PFSK-1 (cell line): ENCODE measurements at regions not wholly inside any gene's neighbourhood (a gene's known extent, or its start where the extent isn't known, plus 50 kb on each side); places are given as distances from the start of the nearest gene placed in this dataset.
A peak's percentile ranks its signal among the peaks of the same experiment; 100 is the strongest.

ENCODE experiments used
- FOXP2 ChIP-seq: optimal IDR thresholded peaks from 2 replicates; pipeline ENCODE3; 2011; ENCODE audit warnings: borderline replicate concordance, control low read depth, inconsistent platforms; ENCODE audit not compliant: insufficient read depth; ENCODE audit errors: extremely low read length, extremely low read depth
- POLR2AphosphoS5 ChIP-seq: IDR thresholded peaks from 2 replicates; pipeline ENCODE4 v1.6.1; 2012; ENCODE audit warnings: low read depth, mild to moderate bottlenecking, control low read depth, low read length, moderate library complexity
- SIN3A ChIP-seq: IDR thresholded peaks from 2 replicates; pipeline ENCODE4 v1.6.1; 2012; ENCODE audit warnings: mild to moderate bottlenecking, low read length, moderate library complexity, borderline replicate concordance; ENCODE audit not compliant: insufficient read depth
- TAF1 ChIP-seq: IDR thresholded peaks from 2 replicates; pipeline ENCODE4 v1.6.1; 2012; ENCODE audit warnings: low read length, control low read depth, borderline replicate concordance; ENCODE audit not compliant: insufficient read depth
- TF ChIP-seq, protein P1 (sequence below), 2 experiments: IDR thresholded peaks; 2 replicates each; pipeline versions ENCODE4 v1.6.1 to v1.8.0; 2011 to 2012; ENCODE audit warnings: low read depth in 2 of 2, low read length in 2 of 2, control low read depth in 1 of 2, inconsistent platforms in 1 of 2, mild to moderate bottlenecking in 1 of 2, moderate library complexity in 1 of 2; ENCODE audit not compliant: insufficient read depth in 1 of 2

GRCh38 chr1:3984586-3984985, 84.5 kb upstream of the C1orf174 start:
- TF ChIP-seq SIN3A (no peak), FOXP2 (no peak)
- TF ChIP-seq, protein P1, sequence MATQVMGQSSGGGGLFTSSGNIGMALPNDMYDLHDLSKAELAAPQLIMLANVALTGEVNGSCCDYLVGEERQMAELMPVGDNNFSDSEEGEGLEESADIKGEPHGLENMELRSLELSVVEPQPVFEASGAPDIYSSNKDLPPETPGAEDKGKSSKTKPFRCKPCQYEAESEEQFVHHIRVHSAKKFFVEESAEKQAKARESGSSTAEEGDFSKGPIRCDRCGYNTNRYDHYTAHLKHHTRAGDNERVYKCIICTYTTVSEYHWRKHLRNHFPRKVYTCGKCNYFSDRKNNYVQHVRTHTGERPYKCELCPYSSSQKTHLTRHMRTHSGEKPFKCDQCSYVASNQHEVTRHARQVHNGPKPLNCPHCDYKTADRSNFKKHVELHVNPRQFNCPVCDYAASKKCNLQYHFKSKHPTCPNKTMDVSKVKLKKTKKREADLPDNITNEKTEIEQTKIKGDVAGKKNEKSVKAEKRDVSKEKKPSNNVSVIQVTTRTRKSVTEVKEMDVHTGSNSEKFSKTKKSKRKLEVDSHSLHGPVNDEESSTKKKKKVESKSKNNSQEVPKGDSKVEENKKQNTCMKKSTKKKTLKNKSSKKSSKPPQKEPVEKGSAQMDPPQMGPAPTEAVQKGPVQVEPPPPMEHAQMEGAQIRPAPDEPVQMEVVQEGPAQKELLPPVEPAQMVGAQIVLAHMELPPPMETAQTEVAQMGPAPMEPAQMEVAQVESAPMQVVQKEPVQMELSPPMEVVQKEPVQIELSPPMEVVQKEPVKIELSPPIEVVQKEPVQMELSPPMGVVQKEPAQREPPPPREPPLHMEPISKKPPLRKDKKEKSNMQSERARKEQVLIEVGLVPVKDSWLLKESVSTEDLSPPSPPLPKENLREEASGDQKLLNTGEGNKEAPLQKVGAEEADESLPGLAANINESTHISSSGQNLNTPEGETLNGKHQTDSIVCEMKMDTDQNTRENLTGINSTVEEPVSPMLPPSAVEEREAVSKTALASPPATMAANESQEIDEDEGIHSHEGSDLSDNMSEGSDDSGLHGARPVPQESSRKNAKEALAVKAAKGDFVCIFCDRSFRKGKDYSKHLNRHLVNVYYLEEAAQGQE (IDR thresholded peaks at IDR 0.05; ENCODE audit: insufficient read depth in 1 of 2, low read depth in 2 of 2, low read length in 2 of 2), result no peak

DNA sequence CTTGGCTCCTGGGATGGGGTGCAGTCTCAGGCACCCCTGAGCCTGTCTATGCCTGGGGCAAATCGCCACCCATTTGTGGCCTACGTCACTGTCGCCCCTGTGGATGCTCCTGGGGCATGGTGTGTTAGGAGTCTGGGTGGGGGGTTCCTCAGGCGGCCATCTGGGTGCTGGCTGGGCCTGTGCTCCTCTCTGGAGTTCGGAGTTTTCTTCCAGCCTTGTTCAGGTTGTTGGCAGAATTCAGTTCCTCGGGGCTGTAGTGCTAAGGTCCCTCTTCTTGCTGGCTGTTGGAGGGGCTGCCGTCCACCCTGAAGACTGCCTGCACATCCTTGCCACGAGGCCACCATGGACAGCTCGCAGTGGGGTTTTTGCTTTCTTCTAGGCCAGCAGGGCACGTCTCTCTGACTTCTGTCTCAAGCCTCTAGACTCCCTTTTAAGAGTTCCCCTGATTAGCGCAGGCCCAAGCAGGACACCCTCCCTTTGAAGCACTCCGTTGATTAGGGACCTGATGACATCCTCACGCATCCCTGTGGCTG, 86.7 kb upstream of the C1orf174 start:
- TF ChIP-seq, protein P1 (IDR thresholded peaks at IDR 0.05; ENCODE audit: insufficient read depth in 1 of 2, low read depth in 2 of 2, low read length in 2 of 2), result peak in 1 of 2 experiments; percentile 55; a peak in 1 of 4 replicates
- TF ChIP-seq FOXP2 (no peak), TAF1 (no peak), POLR2AphosphoS5 (no peak), SIN3A (no peak)

DNA sequence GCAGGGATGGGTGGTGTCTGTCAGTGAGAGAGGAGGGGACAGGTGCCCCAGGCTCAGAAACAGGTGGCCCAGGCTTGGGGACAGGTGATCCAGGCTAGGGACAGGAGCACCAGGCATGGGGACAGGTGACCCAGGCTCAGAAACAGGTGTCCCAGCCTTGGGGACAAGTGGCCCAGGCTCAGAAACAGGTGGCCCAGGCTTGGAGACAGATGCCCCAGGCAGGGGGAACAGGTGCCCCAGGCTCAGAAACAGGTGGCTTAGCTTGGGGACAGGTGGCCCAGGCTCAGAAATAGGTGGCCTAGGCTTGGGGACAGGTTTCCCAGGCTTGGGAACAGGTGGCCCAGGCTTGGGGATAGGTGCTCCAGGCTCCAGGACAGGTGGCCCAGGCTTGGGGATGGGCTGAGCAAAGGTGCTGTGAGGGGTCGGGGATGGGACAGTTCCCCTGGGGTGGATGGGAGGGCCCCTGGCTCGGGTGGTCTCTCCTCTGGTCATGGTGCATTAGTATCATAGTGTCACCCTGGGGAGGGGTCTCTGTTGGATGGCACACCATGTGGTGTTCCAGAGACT, 87.7 kb upstream of the C1orf174 start:
- TF ChIP-seq FOXP2 (no peak), SIN3A (no peak), POLR2AphosphoS5 (no peak), TAF1 (no peak)
- TF ChIP-seq, protein P1 (IDR thresholded peaks at IDR 0.05; ENCODE audit: insufficient read depth in 1 of 2, low read depth in 2 of 2, low read length in 2 of 2), result no peak

DNA sequence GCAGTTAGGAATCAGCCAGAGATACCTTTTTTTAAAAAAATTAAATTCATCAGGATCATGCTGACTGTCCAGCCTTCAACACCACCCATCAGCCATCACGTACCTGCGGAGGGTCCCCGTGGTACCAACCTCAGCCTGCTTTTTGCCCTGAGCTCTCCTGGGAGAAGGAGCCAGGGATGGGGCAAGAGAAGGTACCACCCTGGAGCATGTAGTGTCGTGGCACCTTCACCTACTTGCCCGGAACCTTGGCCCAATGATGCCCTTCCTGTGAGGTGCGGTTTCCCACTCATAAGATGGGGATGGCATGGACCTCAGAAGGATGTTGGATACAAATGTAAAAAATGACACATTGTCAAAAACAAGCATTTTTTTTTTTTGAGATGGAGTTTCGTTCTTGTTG, 88.4 kb upstream of the C1orf174 start:
- no peak for TF ChIP-seq FOXP2
- TF ChIP-seq POLR2AphosphoS5, result no peak
- no peak for TF ChIP-seq TAF1
- TF ChIP-seq SIN3A, result no peak

GRCh38 chr1:3989465-3989864, 89.4 kb upstream of the C1orf174 start:
- TF ChIP-seq FOXP2, result no peak
- TF ChIP-seq TAF1, result no peak
- TF ChIP-seq, protein P1 (IDR thresholded peaks at IDR 0.05; ENCODE audit: insufficient read depth in 1 of 2, low read depth in 2 of 2, low read length in 2 of 2), result no peak
- no peak for TF ChIP-seq POLR2AphosphoS5
- TF ChIP-seq SIN3A, result no peak
